Colon (tissue), 2 donors: ENCODE measurements at regions not wholly inside any gene's neighbourhood (a gene's known extent, or its start where the extent isn't known, plus 50 kb on each side); places are given as distances from the start of the nearest gene placed in this dataset.
"Not testable (repeated sequence)": the region's sequence is repeated elsewhere in the genome, so short reads cannot be mapped to it uniquely, and the experiment has no call there.

Experiments used
- FAIRE-seq: peaks from 2 replicates; lab custom pipeline; 2012; peaks lifted over from hg19 to GRCh38; lab: Jason Lieb, UNC
- donor health status: control.
- donor health status: control.

- no peak for FAIRE-seq
Measured at GRCh38 chr14:62409626-62410300, 635.5 kb downstream of the KCNH5 start.

GRCh38 chr14:62420847-62421246 is 624.4 kb downstream of the KCNH5 start:
- FAIRE-seq, result no peak

GRCh38 chr14:62428429-62429203 is 616.6 kb downstream of the KCNH5 start:
- FAIRE-seq, result no peak

- no peak for FAIRE-seq
Measured at GRCh38 chr14:62429683-62430082, 615.6 kb downstream of the KCNH5 start.

- no peak for FAIRE-seq
Measured at GRCh38 chr14:62431496-62431895, 613.8 kb downstream of the KCNH5 start.

GRCh38 chr14:62432955-62433354 is 612.3 kb downstream of the KCNH5 start:
- FAIRE-seq, result no peak

- no peak for FAIRE-seq
Measured at GRCh38 chr14:62436261-62436660, 609.0 kb downstream of the KCNH5 start.

GRCh38 chr14:62439210-62439609 is 606.0 kb downstream of the KCNH5 start:
- FAIRE-seq, result no peak

- FAIRE-seq, result no peak
Measured at GRCh38 chr14:62443796-62444195, 601.5 kb downstream of the KCNH5 start.

GRCh38 chr14:62445570-62445969 is 599.7 kb downstream of the KCNH5 start:
- no peak for FAIRE-seq

- FAIRE-seq, result no peak
Measured at GRCh38 chr14:62451221-62451620, 594.0 kb downstream of the KCNH5 start.

- no peak for FAIRE-seq
Measured at GRCh38 chr14:62453226-62453625, 592.0 kb downstream of the KCNH5 start.

- no peak for FAIRE-seq
Measured at GRCh38 chr14:62455446-62455845, 589.8 kb downstream of the KCNH5 start.

- FAIRE-seq, result no peak
Measured at GRCh38 chr14:62462988-62463387, 582.3 kb downstream of the KCNH5 start.

- no peak for FAIRE-seq
Measured at GRCh38 chr14:62468946-62469345, 576.3 kb downstream of the KCNH5 start.

- FAIRE-seq, result no peak
Measured at GRCh38 chr14:62470935-62471334, 574.3 kb downstream of the KCNH5 start.

- FAIRE-seq, result no peak
Measured at GRCh38 chr14:62491146-62491545, 554.1 kb downstream of the KCNH5 start.

GRCh38 chr14:62497708-62498107 is 547.5 kb downstream of the KCNH5 start:
- no peak for FAIRE-seq

GRCh38 chr14:62501021-62501750 is 544.1 kb downstream of the KCNH5 start:
- no peak for FAIRE-seq

GRCh38 chr14:62505045-62505444 is 540.2 kb downstream of the KCNH5 start:
- FAIRE-seq, result no peak

GRCh38 chr14:62521309-62521708 is 523.9 kb downstream of the KCNH5 start:
- FAIRE-seq, result not testable (repeated sequence)

GRCh38 chr14:62528296-62528695 is 517.0 kb downstream of the KCNH5 start:
- FAIRE-seq, result no peak

GRCh38 chr14:62532181-62532580 is 513.1 kb downstream of the KCNH5 start:
- FAIRE-seq, result no peak
